Astrocyte of the spinal cord (primary cell): ENCODE measurements at regions not wholly inside any gene's neighbourhood (a gene's known extent, or its start where the extent isn't known, plus 50 kb on each side); places are given as distances from the start of the nearest gene placed in this dataset.

Source experiments
- DNase-seq: peaks from one replicate; pipeline ENCODE4 v3.0.0; 2011; ENCODE audit warnings: low read depth, low spot score
- H3K4me3 ChIP-seq: 2 replicates; pipeline ENCODE4 v1.5.1; 2011; ENCODE audit warnings: low read depth, mild to moderate bottlenecking, low read length, moderate library complexity
- CTCF ChIP-seq: IDR thresholded peaks from 2 replicates; pipeline ENCODE4 v1.5.1; 2012; ENCODE audit warnings: low read depth, mild to moderate bottlenecking, low read length, inconsistent platforms
- in situ Hi-C: cut with HindIII; loops from 2 replicates; pipeline ENCODE4 v1.10.0; 2017; ENCODE audit warnings: low sequenced_read_pairs

GRCh38 chr11:87926250-87926970, 248.8 kb downstream of the RAB38 start:
- in situ Hi-C loops: no loop called here
- no peak for TF ChIP-seq CTCF
- no peak overlapping the region for H3K4me3 ChIP-seq
- DNase-seq: peak; percentile 63

- H3K4me3 ChIP-seq: no peak overlapping the region
- no peak for DNase-seq
- in situ Hi-C loops: no loop called here
These were observed 251.1 kb downstream of the RAB38 start for GRCh38 chr11:87924125-87924524.

GRCh38 chr11:87917111-87917510, 258.1 kb downstream of the RAB38 start:
- TF ChIP-seq CTCF: no peak
- DNase-seq: no peak
- H3K4me3 ChIP-seq: no peak overlapping the region
- in situ Hi-C loops: no loop called here

More at GRCh38 chr11:87924125-87924524, 251.1 kb downstream of the RAB38 start:
- no peak for TF ChIP-seq CTCF

- no peak for TF ChIP-seq CTCF
- in situ Hi-C loops: no loop called here
- no peak for DNase-seq
- no peak overlapping the region for H3K4me3 ChIP-seq
These were observed 266.1 kb downstream of the RAB38 start for GRCh38 chr11:87909178-87909577.

- no peak for TF ChIP-seq CTCF
- in situ Hi-C loops: no loop called here
- H3K4me3 ChIP-seq: no peak overlapping the region
- no peak for DNase-seq
These were observed 267.2 kb downstream of the RAB38 start for GRCh38 chr11:87908086-87908485.

GRCh38 chr11:87903345-87903744, 271.9 kb downstream of the RAB38 start:
- in situ Hi-C loops: no loop called here
- no peak for DNase-seq
- H3K4me3 ChIP-seq: no peak overlapping the region
- no peak for TF ChIP-seq CTCF

GRCh38 chr11:87901341-87901740, 273.9 kb downstream of the RAB38 start:
- TF ChIP-seq CTCF: no peak
- no peak overlapping the region for H3K4me3 ChIP-seq
- DNase-seq: no peak
- in situ Hi-C loops: no loop called here
